BJ (cell line): ENCODE measurements at regions not wholly inside any gene's neighbourhood (a gene's known extent, or its start where the extent isn't known, plus 50 kb on each side); places are given as distances from the start of the nearest gene placed in this dataset.

Experiments
- CTCF ChIA-PET: fragments of 350-600 bp; formaldehyde crosslinking; extraction: SDS; loops from one replicate; lab custom pipeline; 2021; ENCODE audit warnings: antibody characterized with exemption, inconsistent platforms; lab: Yijun Ruan, JAX
- POLR2A ChIA-PET: fragments of 300-600 bp; sonication (Branson Sonifier 250); formaldehyde crosslinking; extraction: SDS; loops from one replicate; lab custom pipeline; 2021; ENCODE audit warnings: antibody characterized with exemption; lab: Charles Lee
- DNase-seq: peaks from one replicate; pipeline ENCODE4 v3.0.0-alpha.2; 2011; ENCODE audit warnings: low read depth
- H3K27me3 ChIP-seq: 2 replicates; pipeline ENCODE4 v1.6.0; 2011; ENCODE audit warnings: low read length; ENCODE audit not compliant: control insufficient read depth, insufficient read depth
- H3K36me3 ChIP-seq: 2 replicates; pipeline ENCODE4 v1.5.1; 2011; ENCODE audit warnings: low read length; ENCODE audit not compliant: control insufficient read depth, insufficient read depth
- H3K4me3 ChIP-seq: 2 replicates; pipeline ENCODE4 v1.5.1; 2011; ENCODE audit warnings: low read depth, mild to moderate bottlenecking, control low read depth, low read length
- TF ChIP-seq, protein P1 (sequence below): IDR thresholded peaks from 2 replicates; pipeline ENCODE4 v1.5.1; 2011; ENCODE audit warnings: low read depth, mild to moderate bottlenecking, control low read depth, inconsistent platforms, low read length, moderate library complexity; ENCODE audit not compliant: insufficient read depth

- Histone ChIP-seq H3K4me3 (no peak overlapping the region), H3K36me3 (no peaks in the 10 kb centered on the region), H3K27me3 (no peaks in the 10 kb centered on the region)
- no peak for DNase-seq
- ChIA-PET POLR2A (no interaction called here), CTCF (interaction anchor here (1.0 to 1.3 kb wide), 2 partner anchors 10 kb away, joined by 3 to 4 read pairs; no protein-coding TSS in a partner anchor)
- TF ChIP-seq, protein P1, sequence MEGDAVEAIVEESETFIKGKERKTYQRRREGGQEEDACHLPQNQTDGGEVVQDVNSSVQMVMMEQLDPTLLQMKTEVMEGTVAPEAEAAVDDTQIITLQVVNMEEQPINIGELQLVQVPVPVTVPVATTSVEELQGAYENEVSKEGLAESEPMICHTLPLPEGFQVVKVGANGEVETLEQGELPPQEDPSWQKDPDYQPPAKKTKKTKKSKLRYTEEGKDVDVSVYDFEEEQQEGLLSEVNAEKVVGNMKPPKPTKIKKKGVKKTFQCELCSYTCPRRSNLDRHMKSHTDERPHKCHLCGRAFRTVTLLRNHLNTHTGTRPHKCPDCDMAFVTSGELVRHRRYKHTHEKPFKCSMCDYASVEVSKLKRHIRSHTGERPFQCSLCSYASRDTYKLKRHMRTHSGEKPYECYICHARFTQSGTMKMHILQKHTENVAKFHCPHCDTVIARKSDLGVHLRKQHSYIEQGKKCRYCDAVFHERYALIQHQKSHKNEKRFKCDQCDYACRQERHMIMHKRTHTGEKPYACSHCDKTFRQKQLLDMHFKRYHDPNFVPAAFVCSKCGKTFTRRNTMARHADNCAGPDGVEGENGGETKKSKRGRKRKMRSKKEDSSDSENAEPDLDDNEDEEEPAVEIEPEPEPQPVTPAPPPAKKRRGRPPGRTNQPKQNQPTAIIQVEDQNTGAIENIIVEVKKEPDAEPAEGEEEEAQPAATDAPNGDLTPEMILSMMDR, result no peak
Observed at GRCh38 chr9:86648156-86648827, 294.1 kb upstream of the TUT7 start.

- no peak for DNase-seq
- Histone ChIP-seq H3K4me3 (no peak overlapping the region), H3K36me3 (no peaks in the 10 kb centered on the region), H3K27me3 (no peaks in the 10 kb centered on the region)
- TF ChIP-seq, protein P1, result no peak
- ChIA-PET POLR2A (no interaction called here), CTCF (interaction anchor here (0.7 to 1.3 kb wide), 2 partner anchors 10 kb away, joined by 3 to 4 read pairs; no protein-coding TSS in a partner anchor)
Observed at GRCh38 chr9:86645303-86645702, 291.1 kb upstream of the TUT7 start.

- Histone ChIP-seq H3K36me3 (no peaks in the 10 kb centered on the region), H3K4me3 (no peak overlapping the region), H3K27me3 (no peaks in the 10 kb centered on the region)
- TF ChIP-seq, protein P1, result no peak
- POLR2A ChIA-PET, result no interaction called here
- DNase-seq, result no peak
- CTCF ChIA-PET, result interaction anchor here (0.7 to 1.3 kb wide), 2 partner anchors 9 to 10 kb away, joined by 3 to 4 read pairs; no protein-coding TSS in a partner anchor
Observed at GRCh38 chr9:86644675-86645034, 290.4 kb upstream of the TUT7 start.

DNA sequence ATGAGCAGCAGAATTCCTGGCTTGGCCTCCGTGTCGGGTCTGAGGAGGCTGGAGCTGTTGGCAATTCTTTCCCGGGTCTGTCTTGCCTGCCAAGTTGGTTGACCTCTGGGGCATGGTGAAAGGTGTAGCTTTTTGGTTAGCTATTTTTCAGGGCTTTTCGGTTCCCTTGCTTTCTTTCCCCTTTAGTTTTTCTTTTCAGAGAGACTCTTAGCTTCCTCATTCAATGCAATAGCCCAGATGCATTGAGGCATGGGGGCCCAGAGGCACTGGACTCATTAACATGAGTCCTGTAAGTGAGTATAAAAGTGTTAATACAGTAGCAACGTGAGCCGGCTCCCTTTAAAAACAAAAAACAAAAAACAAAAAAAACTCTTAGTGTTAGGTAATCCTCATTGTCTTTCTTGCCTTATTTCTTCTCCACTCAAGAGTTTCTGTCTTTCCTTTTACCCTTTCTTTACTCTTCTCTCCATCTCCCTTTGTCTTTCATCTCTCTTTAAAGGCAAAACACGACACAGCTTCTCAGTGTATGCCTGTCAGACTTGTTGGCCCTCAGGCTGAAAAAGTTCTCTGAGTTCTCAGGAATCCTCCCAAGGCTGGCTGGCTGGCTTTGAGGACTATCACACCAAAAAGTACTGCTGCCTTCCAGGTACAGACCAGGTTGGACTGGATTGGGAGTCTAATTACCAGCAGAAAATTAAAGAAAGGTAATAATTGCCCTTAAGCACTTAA lies 289.9 kb upstream of the TUT7 start:
- DNase-seq, result no peak
- no peaks in the 10 kb centered on the region for H3K27me3 ChIP-seq
- ChIA-PET CTCF (no interaction called here), POLR2A (no interaction called here)
- no peaks in the 10 kb centered on the region for H3K36me3 ChIP-seq
- H3K4me3 ChIP-seq, result no peak overlapping the region
- TF ChIP-seq, protein P1, result no peak

GRCh38 chr9:86642721-86643120 lies 288.5 kb upstream of the TUT7 start:
- H3K27me3 ChIP-seq, result no peaks in the 10 kb centered on the region

More at GRCh38 chr9:86642721-86643120, 288.5 kb upstream of the TUT7 start:
- DNase-seq, result no peak
- TF ChIP-seq, protein P1, result no peak
- ChIA-PET POLR2A (no interaction called here), CTCF (no interaction called here)
- Histone ChIP-seq H3K4me3 (no peak overlapping the region), H3K36me3 (no peaks in the 10 kb centered on the region)
